ENCODE measurements at regions not wholly inside any gene's neighbourhood (a gene's known extent, or its start where the extent isn't known, plus 50 kb on each side); places are given as distances from the start of the nearest gene placed in this dataset.
"Not testable (repeated sequence)": the region's sequence is repeated elsewhere in the genome, so short reads cannot be mapped to it uniquely, and the experiment has no call there.

DNA sequence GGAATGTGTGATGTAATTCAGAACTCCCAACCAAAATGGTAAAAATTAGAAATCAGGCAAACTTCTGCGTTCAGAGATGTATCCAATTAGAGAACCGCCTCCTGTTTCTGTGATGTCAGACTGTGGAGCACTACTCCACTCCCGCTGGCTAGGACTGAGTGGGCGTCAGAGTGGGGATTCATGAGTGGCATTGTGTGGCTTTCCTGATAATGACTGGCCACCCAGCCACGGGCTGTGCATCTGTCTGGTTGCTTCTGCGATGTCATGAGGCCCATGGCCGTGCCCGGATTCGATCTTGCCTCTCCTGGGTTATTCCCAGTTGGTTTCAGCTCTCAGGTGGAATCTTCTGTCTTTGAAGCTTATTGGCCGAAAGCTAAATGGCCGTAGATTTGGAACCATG lies 87.1 kb upstream of the KCNA1 start:
- no peak for DNase-seq (ENCODE audit: low spot score)

- DNase-seq (ENCODE audit: low spot score) = peak; percentile 31
These were observed 85.3 kb upstream of the KCNA1 start for GRCh38 chr12:4824380-4824779.

GRCh38 chr12:4825011-4825858 lies 84.5 kb upstream of the KCNA1 start:
- no peak for DNase-seq (ENCODE audit: low spot score)

DNA sequence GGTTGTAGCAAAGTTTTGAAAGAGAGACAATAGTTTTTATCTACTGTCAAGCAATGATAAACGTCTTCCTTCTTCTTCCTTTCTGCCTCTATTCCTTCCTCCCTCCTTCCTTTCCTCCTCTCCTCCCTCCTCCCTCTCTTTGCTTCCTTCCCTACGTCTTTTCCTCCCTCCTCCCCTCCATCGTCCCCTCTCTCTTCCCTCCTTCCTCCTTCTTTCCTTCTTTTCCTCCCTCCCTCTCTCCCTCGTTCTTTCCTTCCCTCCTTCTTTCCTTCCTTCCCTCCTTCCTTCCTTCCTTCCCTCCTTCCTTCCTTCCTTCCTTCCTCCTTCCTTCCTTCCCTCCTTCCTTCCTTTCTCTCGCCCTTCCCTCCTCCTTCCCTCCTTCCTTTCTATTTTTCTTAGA lies 82.8 kb upstream of the KCNA1 start:
- DNase-seq (ENCODE audit: low spot score) = no peak

DNA sequence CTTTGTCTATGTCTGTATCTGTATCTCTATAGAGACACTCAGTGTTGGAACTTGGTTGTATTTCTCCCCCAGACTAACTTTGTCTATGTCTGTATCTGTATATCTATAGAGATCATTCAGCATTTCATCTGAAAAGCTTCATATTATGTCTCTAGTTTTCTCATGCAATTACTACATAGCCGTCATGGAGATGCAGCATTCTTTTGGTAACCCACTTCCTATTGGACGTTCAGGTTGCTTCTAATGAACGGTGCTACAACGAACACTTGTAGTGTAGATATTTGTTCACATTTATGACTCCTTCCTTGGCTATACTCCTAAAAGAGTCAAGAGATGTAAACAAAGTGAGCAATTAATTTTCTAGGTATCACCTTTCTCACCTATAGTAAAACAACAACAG lies 81.5 kb upstream of the KCNA1 start:
- no peak for DNase-seq (ENCODE audit: low spot score)

DNA sequence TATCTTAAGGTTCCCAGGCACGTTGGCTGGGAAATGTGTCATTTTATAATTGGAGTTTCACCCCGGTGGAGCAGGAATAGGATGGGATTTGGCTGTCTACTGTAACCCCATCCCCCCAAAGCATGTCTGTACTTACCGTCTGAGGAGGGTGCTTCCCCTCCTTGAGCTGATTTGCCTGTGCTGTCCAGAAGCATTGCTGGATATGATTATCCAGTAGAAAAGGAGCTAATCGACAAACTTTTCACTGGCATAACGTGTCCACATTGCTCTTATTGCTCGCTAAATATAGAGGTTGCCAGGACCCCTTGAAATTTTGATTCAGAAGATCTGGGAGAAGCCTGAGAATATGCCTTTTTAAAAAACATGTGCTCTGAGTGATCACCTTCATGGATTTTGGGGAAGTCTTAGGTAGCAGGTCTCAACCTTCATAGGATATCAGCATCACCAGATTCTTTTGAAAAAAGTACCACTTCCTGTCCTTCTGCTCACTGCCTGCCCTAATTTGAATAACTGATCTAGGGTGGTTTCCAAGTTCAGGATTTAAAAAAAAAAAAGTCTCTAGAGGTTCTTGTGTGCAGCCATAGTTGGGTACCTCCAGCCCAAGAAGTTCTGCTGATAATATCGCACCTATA lies 80.4 kb upstream of the KCNA1 start:
- DNase-seq (ENCODE audit: low spot score) = no peak

- DNase-seq (ENCODE audit: low spot score) = no peak
These were observed 79.9 kb upstream of the KCNA1 start for GRCh38 chr12:4829793-4830162.

DNA sequence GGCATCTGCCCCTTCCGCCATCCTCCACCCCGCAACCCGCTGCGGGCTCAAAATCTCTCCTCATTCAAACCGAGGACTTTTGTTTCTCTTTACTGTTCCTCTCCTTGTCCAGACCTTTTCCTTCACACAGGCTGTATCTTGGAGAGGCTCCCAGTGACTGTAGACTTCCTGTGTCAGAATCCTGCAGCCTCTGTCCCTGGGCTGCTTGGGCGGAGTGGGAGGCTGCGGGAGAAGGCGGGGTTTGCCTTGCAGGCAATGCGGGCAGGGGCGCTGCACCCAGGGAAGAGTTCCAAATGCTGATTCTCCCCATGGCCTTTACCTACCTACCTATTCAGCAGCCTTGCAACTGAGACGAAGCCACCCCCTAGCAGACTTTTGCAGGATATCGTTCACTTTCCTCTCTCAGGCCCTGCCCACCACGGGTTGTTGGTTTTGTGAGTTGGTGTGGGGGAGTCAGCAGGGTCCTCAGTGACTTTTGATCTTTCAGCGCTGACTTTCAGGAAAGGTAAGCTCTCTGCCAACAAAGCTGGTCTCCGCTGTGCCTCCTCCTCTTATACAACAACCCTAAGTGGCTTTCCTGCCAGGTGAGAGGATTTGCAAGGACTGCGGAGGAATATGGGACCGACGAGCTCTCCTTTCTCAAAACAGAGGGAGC lies 79.0 kb upstream of the KCNA1 start:
- no peak for DNase-seq (ENCODE audit: low spot score)

DNA sequence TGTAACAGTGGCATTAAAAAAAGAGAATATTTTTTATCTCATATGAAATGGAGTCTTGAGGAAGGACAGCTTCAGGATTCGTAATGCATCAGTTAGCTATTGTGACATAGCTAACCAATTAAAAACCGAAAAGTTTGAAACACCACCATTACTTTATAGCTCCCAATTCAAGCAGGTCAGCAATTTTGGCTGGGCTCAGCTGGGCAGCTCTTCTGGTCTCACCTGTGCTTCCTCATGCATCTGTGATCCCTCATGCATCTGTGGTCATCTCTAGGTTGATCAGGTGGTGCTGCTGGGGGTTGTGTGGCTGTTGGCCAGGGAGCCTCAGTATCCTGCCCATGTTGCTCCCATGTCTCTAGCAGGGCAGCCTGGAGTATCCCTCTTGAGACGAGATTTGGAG lies 76.7 kb upstream of the KCNA1 start:
- DNase-seq (ENCODE audit: low spot score) = no peak

DNA sequence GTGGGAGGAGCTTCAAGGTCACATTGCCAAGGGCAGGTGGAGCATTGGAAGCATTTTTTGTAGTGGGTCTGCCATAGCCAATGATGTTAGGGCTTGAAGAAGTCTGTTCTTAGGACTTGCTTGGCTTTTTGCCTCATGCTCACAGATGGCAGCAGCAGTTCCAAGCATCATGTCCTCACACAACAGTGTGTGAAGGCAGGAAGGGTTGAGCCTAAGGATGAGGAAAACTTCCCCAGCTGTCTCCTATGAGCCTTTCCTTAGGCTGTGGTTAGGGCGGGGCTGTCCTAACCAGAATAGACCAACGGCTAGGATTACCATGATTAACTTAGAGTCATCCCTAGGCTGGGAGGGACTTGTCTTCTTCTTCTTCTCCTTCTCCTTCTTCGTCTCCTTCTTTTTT lies 76.2 kb upstream of the KCNA1 start:
- no peak for DNase-seq (ENCODE audit: low spot score)

DNA sequence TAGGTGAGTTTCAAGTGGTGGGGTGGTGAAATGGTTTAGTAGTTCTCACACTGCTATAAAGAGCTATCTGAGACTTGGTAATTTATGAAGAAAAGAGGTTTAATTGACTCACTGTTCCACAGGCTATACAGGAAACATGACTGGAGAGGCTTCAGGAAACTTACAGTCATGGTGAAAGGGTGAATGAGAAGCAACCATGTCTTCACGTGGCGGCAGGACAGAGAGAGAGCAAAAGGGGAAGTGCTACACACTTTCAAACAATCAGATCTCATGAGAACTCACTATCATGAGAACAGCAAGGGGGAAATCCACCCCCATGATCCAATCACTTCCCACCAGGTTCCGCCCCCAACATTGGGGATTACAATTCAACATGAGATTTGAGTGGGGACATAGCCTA lies 67.3 kb upstream of the KCNA1 start:
- DNase-seq (ENCODE audit: low spot score) = not testable (repeated sequence)

GRCh38 chr12:4843907-4844306 lies 65.8 kb upstream of the KCNA1 start:
- no peak for DNase-seq (ENCODE audit: low spot score)

DNA sequence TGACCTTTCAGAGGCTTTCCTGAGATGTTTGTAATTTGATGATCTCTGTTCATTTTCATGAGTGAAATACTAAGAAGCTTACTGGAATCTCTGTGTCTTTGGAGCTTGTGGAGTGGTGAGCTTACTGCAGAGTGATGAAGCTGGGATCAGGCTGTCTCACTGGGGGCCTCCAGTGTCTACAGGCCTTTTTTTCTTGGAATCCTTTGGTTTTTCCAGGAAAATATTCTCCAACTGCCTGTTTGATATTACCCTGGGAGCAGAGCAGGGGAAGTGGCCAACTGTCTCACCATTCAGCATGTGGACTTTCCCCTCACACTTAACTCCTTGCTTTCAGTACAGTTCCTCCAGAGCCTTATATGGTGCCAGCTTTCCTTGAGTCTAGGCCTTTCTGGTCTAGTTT lies 62.0 kb upstream of the KCNA1 start:
- no peak for DNase-seq (ENCODE audit: low spot score)

DNA sequence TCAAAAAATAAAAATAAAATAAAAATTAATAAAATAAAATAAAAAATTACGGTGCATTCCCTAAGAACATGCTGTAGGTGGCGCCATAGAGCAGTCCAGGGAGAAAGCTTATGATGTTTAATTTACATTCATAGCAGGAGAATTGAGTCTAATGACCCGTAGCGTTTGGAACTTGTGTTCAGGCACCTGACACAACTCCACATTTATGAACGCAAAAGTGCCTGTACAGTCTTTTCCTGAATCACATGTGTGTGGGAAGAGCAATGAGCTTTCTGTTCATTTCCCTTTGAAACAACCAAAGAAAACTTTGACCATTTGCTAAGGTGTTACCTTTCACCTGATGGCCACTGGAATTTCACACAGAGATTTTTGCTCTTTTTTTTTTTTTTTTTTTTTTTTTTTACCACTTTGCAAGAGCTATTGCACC lies 60.6 kb upstream of the KCNA1 start:
- no peak for DNase-seq (ENCODE audit: low spot score)

DNA sequence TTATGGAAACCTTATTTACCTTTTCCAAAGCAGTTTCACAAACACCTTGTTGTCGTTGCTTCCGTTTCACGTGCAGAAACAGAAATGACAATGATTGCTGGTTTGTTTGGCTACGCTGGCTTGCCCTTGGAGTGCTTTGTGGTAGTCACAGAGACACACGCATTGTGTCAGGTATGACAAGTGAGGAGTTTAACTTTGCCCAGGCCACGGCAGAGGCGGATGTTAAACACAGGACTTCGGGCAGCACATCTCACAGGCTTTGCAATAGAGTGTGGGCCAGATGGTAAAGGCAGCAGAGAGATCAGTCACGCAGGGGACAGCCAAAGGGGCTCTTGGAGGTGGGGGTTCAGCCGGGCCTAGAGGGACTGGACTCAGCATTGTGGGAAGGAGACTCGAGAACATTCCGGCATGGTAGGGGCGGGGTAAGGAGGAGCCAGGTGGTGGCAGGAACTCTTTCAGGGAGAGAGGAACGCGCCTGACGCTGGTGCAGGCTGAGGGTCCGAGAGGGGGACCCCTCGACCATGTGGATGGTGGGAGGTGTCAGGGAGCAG lies 59.8 kb upstream of the KCNA1 start:
- DNase-seq (ENCODE audit: low spot score) = no peak

DNA sequence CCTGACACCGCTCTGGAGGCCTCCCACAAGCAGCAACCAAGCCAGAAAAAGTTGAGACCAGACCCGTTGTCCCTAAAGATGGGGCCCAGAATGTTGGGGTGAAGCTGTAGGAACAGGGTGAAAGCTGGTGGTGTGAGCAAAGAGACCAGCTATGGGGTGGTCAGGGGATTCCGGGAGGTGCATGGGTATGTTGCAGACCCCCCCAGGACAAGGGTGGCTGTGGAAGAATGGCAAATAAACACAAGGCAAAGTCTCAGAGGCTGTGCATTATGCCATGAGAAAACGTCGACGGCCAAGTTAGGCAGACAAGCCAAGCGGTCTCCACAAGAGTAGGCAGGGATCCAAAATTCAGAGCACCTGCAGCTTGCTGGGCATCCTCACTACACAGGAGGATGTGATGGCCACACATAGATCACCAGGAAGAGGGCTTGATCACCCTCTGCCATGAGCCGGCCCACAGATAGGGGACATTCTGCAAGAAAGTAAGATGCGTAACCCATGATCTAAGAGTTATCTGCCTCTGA lies 58.8 kb upstream of the KCNA1 start:
- no peak for DNase-seq (ENCODE audit: low spot score)

DNA sequence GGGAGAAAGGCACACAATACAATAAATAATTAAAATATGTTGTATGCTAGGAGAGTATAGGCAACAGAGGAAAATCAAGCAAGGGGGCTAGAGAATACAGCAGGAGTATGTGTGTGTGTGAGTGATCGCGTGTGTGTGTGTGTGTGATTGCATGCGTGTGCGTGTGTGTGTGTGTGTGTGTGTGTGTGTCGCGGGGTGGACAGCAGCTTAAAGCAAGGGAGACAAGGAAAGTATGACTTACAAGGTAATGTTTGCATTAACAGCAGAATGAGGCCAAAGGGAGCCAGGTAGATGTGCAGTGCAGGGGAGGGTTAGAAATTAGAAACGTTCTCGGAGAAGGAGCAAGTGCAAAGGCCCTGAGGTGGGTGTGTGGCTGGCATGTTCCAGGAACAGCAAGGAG lies 57.4 kb upstream of the KCNA1 start:
- no peak for DNase-seq (ENCODE audit: low spot score)

GRCh38 chr12:4852911-4853310 lies 56.8 kb upstream of the KCNA1 start:
- DNase-seq (ENCODE audit: low spot score) = no peak

DNA sequence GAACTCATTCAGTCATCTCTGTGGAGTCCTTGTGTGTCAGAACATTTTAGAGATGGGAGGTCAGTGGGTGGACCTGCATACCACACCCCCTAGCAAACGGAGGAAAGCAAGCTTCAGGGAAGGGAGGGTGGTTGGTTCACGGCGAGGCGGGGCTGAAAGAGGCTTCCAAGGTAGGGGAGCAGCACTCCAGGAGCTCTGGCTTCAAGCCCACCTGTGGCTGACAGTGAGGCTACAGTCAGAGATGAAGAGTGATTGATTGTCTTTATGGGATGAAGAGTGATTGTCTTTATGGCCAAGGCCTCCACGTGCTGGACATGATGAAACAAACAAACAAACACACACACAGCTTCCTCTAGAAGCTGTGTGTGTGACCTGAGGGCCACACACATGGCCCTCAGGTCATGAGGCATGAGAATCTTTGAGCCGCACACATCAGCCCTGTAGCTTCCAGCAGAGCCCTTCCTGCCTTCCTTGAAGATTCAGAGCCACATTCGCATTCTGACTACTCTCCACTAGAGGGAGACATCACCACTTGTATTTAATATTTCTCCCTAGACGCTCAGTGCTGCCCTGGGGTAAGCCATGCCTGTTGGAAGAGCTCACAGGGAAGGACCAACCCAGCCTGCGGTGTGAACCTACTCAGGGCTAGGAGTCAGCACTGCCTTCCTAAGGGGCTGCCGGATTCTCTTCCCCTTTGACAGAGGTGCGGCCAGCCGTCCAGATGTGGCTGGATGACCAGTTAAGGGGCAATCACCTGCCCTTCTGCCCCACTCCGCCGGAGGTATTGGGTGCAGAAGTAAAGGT lies 54.4 kb upstream of the KCNA1 start:
- peak; percentile 84 for DNase-seq (ENCODE audit: low spot score)

DNA sequence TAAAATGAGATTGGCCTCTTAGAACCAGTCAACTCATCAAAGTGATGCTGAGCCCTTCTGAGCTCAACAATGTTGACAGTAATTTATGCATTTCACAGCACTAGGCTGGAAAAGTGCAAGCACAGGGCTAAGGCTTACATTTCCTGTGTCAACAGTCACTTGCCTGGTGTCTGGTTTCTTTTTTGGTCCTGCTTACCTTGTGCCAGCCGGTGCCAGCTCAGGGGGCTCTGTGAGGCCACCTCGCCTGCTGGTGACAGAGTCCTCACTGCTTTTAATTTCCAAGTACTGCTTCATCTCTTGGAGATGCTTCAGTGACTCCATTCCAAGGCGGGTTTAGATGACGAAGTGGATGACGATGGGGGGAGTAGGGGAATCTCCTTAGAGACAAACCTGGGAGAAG lies 53.1 kb upstream of the KCNA1 start:
- DNase-seq (ENCODE audit: low spot score) = no peak

GRCh38 chr12:4857472-4858291 lies 52.0 kb upstream of the KCNA1 start:
- DNase-seq (ENCODE audit: low spot score) = peak; percentile 56
